ENCODE measurements at regions not wholly inside any gene's neighbourhood (a gene's known extent, or its start where the extent isn't known, plus 50 kb on each side); places are given as distances from the start of the nearest gene placed in this dataset.
"Not testable (repeated sequence)": the region's sequence is repeated elsewhere in the genome, so short reads cannot be mapped to it uniquely, and the experiment has no call there.

- TF ChIP-seq CTCF (IDR thresholded peaks at IDR 0.05; ENCODE audit: low read depth, low read length, missing control alignments), result no peak
- DNase-seq (ENCODE audit: low read depth), result no peak
- no peak overlapping the region for H3K4me3 ChIP-seq (ENCODE audit: low read depth, low read length)
Observed at GRCh38 chr22:26768952-26769351, 111.6 kb downstream of the MIAT start.

GRCh38 chr22:26769663-26770062 is 112.3 kb downstream of the MIAT start:
- no peak for DNase-seq (ENCODE audit: low read depth)
- no peak overlapping the region for H3K4me3 ChIP-seq (ENCODE audit: low read depth, low read length)
- TF ChIP-seq CTCF (IDR thresholded peaks at IDR 0.05; ENCODE audit: low read depth, low read length, missing control alignments), result no peak

GRCh38 chr22:26770624-26771023 is 113.2 kb downstream of the MIAT start:
- TF ChIP-seq CTCF (IDR thresholded peaks at IDR 0.05; ENCODE audit: low read depth, low read length, missing control alignments), result no peak
- no peak for DNase-seq (ENCODE audit: low read depth)
- H3K4me3 ChIP-seq (ENCODE audit: low read depth, low read length), result no peak overlapping the region

DNA sequence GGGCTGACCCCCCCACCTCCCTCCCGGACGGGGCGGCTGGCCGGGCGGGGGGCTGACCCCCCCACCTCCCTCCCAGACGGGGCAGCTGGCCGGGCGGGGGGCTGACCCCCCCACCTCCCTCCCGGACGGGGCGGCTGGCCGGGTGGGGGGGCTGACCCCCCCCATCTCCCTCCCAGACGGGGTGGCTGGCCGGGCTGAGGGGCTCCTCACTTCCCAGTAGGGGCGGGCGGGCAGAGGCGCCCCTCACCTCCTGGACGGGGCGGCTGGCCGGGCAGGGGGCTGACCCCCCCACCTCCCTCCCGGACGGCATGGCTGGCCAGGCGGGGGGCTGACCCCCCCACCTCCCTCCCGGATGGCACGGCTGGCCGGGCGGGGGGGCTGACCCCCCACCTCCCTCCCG is 115.7 kb downstream of the MIAT start:
- not testable (repeated sequence) for H3K4me3 ChIP-seq (ENCODE audit: low read depth, low read length); DNase-seq (ENCODE audit: low read depth)

- H3K4me3 ChIP-seq (ENCODE audit: low read depth, low read length), result no peak overlapping the region
- DNase-seq (ENCODE audit: low read depth), result no peak
- no peak for TF ChIP-seq CTCF (IDR thresholded peaks at IDR 0.05; ENCODE audit: low read depth, low read length, missing control alignments)
Observed at GRCh38 chr22:26775394-26775793, 118.0 kb downstream of the MIAT start.

- H3K4me3 ChIP-seq (ENCODE audit: low read depth, low read length), result no peak overlapping the region
- DNase-seq (ENCODE audit: low read depth), result no peak
- TF ChIP-seq CTCF (IDR thresholded peaks at IDR 0.05; ENCODE audit: low read depth, low read length, missing control alignments), result no peak
Observed at GRCh38 chr22:26777156-26777801, 119.9 kb downstream of the MIAT start.

- no peak for DNase-seq (ENCODE audit: low read depth)
- TF ChIP-seq CTCF (IDR thresholded peaks at IDR 0.05; ENCODE audit: low read depth, low read length, missing control alignments), result no peak
- no peak overlapping the region for H3K4me3 ChIP-seq (ENCODE audit: low read depth, low read length)
Observed at GRCh38 chr22:26778372-26778771, 121.0 kb downstream of the MIAT start.
